ENCODE measurements at regions not wholly inside any gene's neighbourhood (a gene's known extent, or its start where the extent isn't known, plus 50 kb on each side); places are given as distances from the start of the nearest gene placed in this dataset.

GRCh38 chr2:5234563-5234962 lies 457.6 kb upstream of the SOX11 start:
- no peak for TF ChIP-seq CTCF (conservative IDR thresholded peaks at IDR 0.05; ENCODE audit: low read length)
- no peak for TF ChIP-seq EZH2phosphoT487 (IDR thresholded peaks at IDR 0.05; ENCODE audit: borderline replicate concordance)
